HEK293 (cell line): ENCODE measurements at regions not wholly inside any gene's neighbourhood (a gene's known extent, or its start where the extent isn't known, plus 50 kb on each side); places are given as distances from the start of the nearest gene placed in this dataset.

Source experiments
- CTCF ChIA-PET: fragments of 350-600 bp; formaldehyde crosslinking; extraction: SDS; loops from one replicate; lab custom pipeline; 2021; ENCODE audit warnings: antibody characterized with exemption; lab: Yijun Ruan, JAX
- POLR2A ChIA-PET: fragments of 300-600 bp; formaldehyde crosslinking; extraction: SDS; loops from one replicate; lab custom pipeline; 2020; ENCODE audit warnings: antibody characterized with exemption, inconsistent platforms; lab: Yijun Ruan, JAX
- H3K27ac ChIP-seq: fragments of 200-500 bp; sonication (Bioruptor generic); 2 replicates; pipeline ENCODE4 v1.5.1; 2014; ENCODE audit warnings: low read depth, low read length, control low read depth, inconsistent platforms; ENCODE audit errors: extremely low read depth
- H3K36me3 ChIP-seq, 2 experiments: fragments of 200-500 bp in 1 of 2; sonication (Bioruptor generic) in 1 of 2; 1 replicate in 1 of 2; 2 replicates in 1 of 2; pipeline ENCODE4 v1.5.1; 2014 to 2017; ENCODE audit warnings: inconsistent platforms in 2 of 2, low read length in 2 of 2; ENCODE audit not compliant: control insufficient read depth in 2 of 2, insufficient read depth in 1 of 2
- H3K4me1 ChIP-seq: fragments of 200-500 bp; sonication (Bioruptor generic); 2 replicates; pipeline ENCODE4 v1.5.1; 2014; ENCODE audit warnings: mild to moderate bottlenecking, low read length, inconsistent platforms; ENCODE audit not compliant: control insufficient read depth, insufficient read depth
- H3K4me3 ChIP-seq: 2 replicates; pipeline ENCODE4 v1.5.1; 2011; ENCODE audit warnings: low read depth, mild to moderate bottlenecking, control low read depth, low read length, moderate library complexity
- H3K9me3 ChIP-seq: fragments of 200-500 bp; sonication (Bioruptor generic); 2 replicates; pipeline ENCODE4 v1.5.1; 2014; ENCODE audit warnings: low read depth, low read length, inconsistent platforms; ENCODE audit not compliant: control insufficient read depth, insufficient read depth
- MEIS1 ChIP-seq: sonication (generic); formaldehyde crosslinking; IDR thresholded peaks from 2 replicates; pipeline ENCODE4 v1.8.1; 2022; ENCODE audit warnings: missing genetic modification reagents, mild to moderate bottlenecking, borderline replicate concordance
- PRDM6 ChIP-seq: fragments of 450-650 bp; formaldehyde crosslinking; IDR thresholded peaks from 2 replicates; pipeline ENCODE4 v1.5.1; 2017; ENCODE audit warnings: missing biosample characterization, missing genetic modification characterization
- ZFP69B ChIP-seq: fragments of 450-650 bp; formaldehyde crosslinking; IDR thresholded peaks from 2 replicates; pipeline ENCODE4 v1.5.1; 2016; ENCODE audit warnings: missing biosample characterization, missing genetic modification characterization
- ZNF114 ChIP-seq: fragments of 450-650 bp; formaldehyde crosslinking; IDR thresholded peaks from 2 replicates; pipeline ENCODE4 v1.5.0; 2017; ENCODE audit warnings: missing biosample characterization, missing genetic modification characterization
- ZNF132 ChIP-seq: fragments of 450-650 bp; formaldehyde crosslinking; IDR thresholded peaks from 2 replicates; pipeline ENCODE4 v1.5.1; 2017; ENCODE audit warnings: missing biosample characterization, missing genetic modification characterization, borderline replicate concordance
- ZNF146 ChIP-seq: fragments of 450-650 bp; formaldehyde crosslinking; IDR thresholded peaks from 2 replicates; pipeline ENCODE4 v1.5.1; 2016; ENCODE audit warnings: missing biosample characterization, missing genetic modification characterization
- ZNF155 ChIP-seq: fragments of 450-650 bp; formaldehyde crosslinking; IDR thresholded peaks from 2 replicates; pipeline ENCODE4 v1.5.1; 2016; ENCODE audit warnings: missing biosample characterization, missing genetic modification characterization
- ZNF521 ChIP-seq: fragments of 450-650 bp; formaldehyde crosslinking; IDR thresholded peaks from 2 replicates; pipeline ENCODE4 v1.5.1; 2017; ENCODE audit warnings: missing biosample characterization, mild to moderate bottlenecking, missing genetic modification characterization
- ZNF530 ChIP-seq: fragments of 450-650 bp; formaldehyde crosslinking; IDR thresholded peaks from 2 replicates; pipeline ENCODE4 v1.5.1; 2016; ENCODE audit warnings: low read depth, missing biosample characterization, missing genetic modification characterization
- ZNF580 ChIP-seq: fragments of 450-650 bp; formaldehyde crosslinking; IDR thresholded peaks from 2 replicates; pipeline ENCODE4 v1.5.1; 2016; ENCODE audit warnings: missing biosample characterization, missing genetic modification characterization
- ZNF610 ChIP-seq: fragments of 450-650 bp; formaldehyde crosslinking; IDR thresholded peaks from 2 replicates; pipeline ENCODE4 v1.5.1; 2016; ENCODE audit warnings: missing biosample characterization, missing genetic modification characterization, borderline replicate concordance
- ZNF621 ChIP-seq: fragments of 450-650 bp; formaldehyde crosslinking; IDR thresholded peaks from 2 replicates; pipeline ENCODE4 v1.5.1; 2017; ENCODE audit warnings: missing biosample characterization, missing genetic modification characterization
- ZNF777 ChIP-seq: fragments of 450-650 bp; formaldehyde crosslinking; IDR thresholded peaks from 2 replicates; pipeline ENCODE4 v1.5.1; 2017; ENCODE audit warnings: missing biosample characterization, missing genetic modification characterization, borderline replicate concordance
- ZXDB ChIP-seq: fragments of 450-650 bp; formaldehyde crosslinking; IDR thresholded peaks from 2 replicates; pipeline ENCODE4 v1.5.1; 2016; ENCODE audit warnings: missing biosample characterization, missing genetic modification characterization
- TF ChIP-seq, protein P1 (sequence below): fragments of 450-650 bp; formaldehyde crosslinking; IDR thresholded peaks from 2 replicates; pipeline ENCODE4 v1.5.1; 2016; ENCODE audit warnings: missing biosample characterization, missing genetic modification characterization
- TF ChIP-seq, protein P2 (sequence below): fragments of 450-650 bp; formaldehyde crosslinking; IDR thresholded peaks from 2 replicates; pipeline ENCODE4 v1.5.1; 2017; ENCODE audit warnings: missing biosample characterization, missing genetic modification characterization
- TF ChIP-seq, protein P3 (sequence below): fragments of 450-650 bp; formaldehyde crosslinking; IDR thresholded peaks from 2 replicates; pipeline ENCODE4 v1.5.1; 2016; ENCODE audit warnings: missing biosample characterization, missing genetic modification characterization

DNA sequence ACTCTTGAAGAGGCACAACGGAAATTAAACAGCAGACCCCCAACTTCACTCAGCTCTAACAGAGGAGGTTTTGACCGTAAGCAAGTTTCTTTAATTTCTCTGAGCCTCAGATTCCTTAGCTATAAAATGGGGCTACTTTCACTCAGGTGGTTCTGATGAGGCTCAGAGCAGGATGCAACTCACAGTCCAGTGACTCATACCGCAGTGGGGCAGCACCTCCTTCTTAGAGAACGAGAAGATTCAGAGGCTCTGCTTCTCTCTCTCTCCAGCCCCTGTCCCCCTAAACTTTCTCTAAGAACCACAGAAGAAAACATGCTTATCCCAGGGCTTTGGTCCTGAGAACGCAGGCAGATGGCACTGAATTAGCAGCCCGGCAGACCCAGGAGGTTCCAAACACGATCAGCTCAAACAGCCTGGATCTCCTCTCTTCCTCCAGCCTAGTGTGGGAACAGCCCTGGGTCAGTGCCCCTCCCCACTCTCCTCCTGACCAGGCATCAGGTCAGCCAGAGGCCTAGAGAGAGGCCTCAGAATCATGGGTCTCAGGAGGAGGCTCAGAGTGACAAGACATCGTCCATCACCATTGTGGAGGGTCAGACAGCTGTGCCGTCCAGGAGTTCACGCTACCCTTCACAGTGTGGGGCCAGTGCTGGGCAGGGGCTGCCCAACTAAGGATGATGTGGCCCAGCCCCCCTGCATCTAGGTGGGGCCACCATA is 433.0 kb downstream of the PTPRU start (continued):
- TF ChIP-seq ZNF155 = no peak
- no peak for TF ChIP-seq ZNF146 (tag by site-specific recombination)

DNA sequence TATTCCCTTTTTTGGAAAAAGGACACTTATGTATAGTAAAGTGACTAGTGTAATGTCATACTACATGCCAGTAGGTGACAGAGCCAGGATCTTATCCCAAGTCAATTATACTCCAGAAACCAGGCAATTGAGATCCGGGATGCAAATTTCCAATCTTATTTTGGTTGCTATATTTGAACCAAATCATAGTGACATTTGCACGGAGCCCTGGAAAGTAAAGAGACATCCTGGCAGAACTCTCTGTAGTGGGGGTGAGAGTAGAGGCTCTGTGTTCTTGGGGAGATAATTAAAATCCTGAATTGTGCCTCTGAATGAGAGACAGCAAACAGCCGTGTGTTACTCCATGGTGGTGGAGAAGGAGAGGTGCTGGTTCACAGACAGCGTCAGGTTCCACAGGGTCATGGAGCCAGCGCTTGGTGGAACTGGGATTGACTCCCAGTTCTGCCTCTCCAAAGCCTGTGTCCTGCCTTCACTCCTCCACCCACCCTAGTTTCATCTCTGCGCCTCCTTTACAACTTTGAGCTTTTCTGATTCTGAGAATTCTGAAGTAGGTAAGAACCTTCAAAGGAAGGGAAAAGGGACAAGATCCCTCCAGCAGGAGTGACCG is 432.3 kb downstream of the PTPRU start:
- H3K27ac ChIP-seq = no peak overlapping the region
- ChIA-PET POLR2A (no interaction called here), CTCF (interaction anchor here (0.6 to 1.2 kb wide), 2 partner anchors 12 to 593 kb away, joined by 3 read pairs; no protein-coding TSS in a partner anchor)
- no peaks in the 10 kb centered on the region for H3K4me1 ChIP-seq
- no peak overlapping the region for H3K4me3 ChIP-seq
- no peaks in the 10 kb centered on the region for H3K9me3 ChIP-seq
- no peaks in the 10 kb centered on the region for H3K36me3 ChIP-seq
- TF ChIP-seq, protein P1, sequence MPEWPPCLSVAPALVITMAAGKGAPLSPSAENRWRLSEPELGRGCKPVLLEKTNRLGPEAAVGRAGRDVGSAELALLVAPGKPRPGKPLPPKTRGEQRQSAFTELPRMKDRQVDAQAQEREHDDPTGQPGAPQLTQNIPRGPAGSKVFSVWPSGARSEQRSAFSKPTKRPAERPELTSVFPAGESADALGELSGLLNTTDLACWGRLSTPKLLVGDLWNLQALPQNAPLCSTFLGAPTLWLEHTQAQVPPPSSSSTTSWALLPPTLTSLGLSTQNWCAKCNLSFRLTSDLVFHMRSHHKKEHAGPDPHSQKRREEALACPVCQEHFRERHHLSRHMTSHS (tag by site-specific recombination) = no peak
- TF ChIP-seq, protein P2, sequence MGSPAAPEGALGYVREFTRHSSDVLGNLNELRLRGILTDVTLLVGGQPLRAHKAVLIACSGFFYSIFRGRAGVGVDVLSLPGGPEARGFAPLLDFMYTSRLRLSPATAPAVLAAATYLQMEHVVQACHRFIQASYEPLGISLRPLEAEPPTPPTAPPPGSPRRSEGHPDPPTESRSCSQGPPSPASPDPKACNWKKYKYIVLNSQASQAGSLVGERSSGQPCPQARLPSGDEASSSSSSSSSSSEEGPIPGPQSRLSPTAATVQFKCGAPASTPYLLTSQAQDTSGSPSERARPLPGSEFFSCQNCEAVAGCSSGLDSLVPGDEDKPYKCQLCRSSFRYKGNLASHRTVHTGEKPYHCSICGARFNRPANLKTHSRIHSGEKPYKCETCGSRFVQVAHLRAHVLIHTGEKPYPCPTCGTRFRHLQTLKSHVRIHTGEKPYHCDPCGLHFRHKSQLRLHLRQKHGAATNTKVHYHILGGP (tag by site-specific recombination) = no peak
- TF ChIP-seq MEIS1 (no peak), ZNF530 (tag by site-specific recombination) (no peak)

DNA sequence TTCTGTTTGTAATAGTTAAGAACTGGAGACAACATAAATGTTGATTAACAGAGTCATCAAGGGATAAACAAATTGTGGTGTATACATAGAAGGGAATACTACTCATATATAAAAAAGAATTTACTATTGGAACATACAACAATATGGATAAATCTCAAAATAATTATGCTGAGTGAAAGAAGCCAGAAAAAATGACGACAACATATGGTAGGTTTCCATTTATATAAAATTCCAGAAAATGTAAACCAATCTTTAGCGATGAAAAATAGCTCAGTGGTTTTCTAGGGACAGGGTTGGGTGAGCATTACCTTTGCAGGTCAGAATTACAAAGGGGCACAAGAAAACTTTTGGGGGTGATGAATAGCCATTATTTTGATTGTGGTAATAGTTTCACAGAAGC is 431.6 kb downstream of the PTPRU start:
- ChIA-PET POLR2A (no interaction called here), CTCF (interaction anchor here (1.2 kb wide), 1 partner anchor 11 kb away, joined by 3 read pairs; no protein-coding TSS in a partner anchor)
- Histone ChIP-seq H3K36me3 (no peaks in the 10 kb centered on the region), H3K4me1 (no peaks in the 10 kb centered on the region), H3K4me3 (no peak overlapping the region), H3K27ac (no peak overlapping the region), H3K9me3 (no peaks in the 10 kb centered on the region)
- TF ChIP-seq PRDM6 (tag by site-specific recombination) (no peak), ZNF777 (tag by site-specific recombination) (no peak), ZNF521 (tag by site-specific recombination) (no peak)
- TF ChIP-seq, protein P3, sequence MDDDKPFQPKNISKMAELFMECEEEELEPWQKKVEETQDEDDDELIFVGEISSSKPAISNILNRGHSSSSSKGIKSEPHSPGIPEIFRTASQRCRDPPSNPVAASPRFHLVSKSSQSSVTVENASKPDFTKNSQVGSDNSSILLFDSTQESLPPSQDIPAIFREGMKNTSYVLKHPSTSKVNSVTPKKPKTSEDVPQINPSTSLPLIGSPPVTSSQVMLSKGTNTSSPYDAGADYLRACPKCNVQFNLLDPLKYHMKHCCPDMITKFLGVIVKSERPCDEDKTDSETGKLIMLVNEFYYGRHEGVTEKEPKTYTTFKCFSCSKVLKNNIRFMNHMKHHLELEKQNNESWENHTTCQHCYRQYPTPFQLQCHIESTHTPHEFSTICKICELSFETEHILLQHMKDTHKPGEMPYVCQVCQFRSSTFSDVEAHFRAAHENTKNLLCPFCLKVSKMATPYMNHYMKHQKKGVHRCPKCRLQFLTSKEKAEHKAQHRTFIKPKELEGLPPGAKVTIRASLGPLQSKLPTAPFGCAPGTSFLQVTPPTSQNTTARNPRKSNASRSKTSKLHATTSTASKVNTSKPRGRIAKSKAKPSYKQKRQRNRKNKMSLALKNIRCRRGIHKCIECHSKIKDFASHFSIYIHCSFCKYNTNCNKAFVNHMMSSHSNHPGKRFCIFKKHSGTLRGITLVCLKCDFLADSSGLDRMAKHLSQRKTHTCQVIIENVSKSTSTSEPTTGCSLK (tag by site-specific recombination) = no peak

GRCh38 chr1:29664711-29665110 is 428.4 kb downstream of the PTPRU start:
- H3K9me3 ChIP-seq = no peaks in the 10 kb centered on the region
- CTCF ChIA-PET = interaction anchor here (0.6 to 1.0 kb wide), 2 partner anchors 8 to 23 kb away, joined by 3 read pairs; no protein-coding TSS in a partner anchor
- no peak overlapping the region for H3K4me3 ChIP-seq
- no peaks in the 10 kb centered on the region for H3K36me3 ChIP-seq
- TF ChIP-seq ZNF621 (no peak), ZNF114 (no peak), ZXDB (tag by site-specific recombination) (no peak), ZFP69B (tag by site-specific recombination) (no peak), ZNF610 (tag by site-specific recombination) (no peak), ZNF132 (tag by site-specific recombination) (no peak), ZNF580 (no peak)
- no peak overlapping the region for H3K27ac ChIP-seq
- no peaks in the 10 kb centered on the region for H3K4me1 ChIP-seq
- POLR2A ChIA-PET = no interaction called here
